ENCODE measurements at regions not wholly inside any gene's neighbourhood (a gene's known extent, or its start where the extent isn't known, plus 50 kb on each side); places are given as distances from the start of the nearest gene placed in this dataset.

DNA sequence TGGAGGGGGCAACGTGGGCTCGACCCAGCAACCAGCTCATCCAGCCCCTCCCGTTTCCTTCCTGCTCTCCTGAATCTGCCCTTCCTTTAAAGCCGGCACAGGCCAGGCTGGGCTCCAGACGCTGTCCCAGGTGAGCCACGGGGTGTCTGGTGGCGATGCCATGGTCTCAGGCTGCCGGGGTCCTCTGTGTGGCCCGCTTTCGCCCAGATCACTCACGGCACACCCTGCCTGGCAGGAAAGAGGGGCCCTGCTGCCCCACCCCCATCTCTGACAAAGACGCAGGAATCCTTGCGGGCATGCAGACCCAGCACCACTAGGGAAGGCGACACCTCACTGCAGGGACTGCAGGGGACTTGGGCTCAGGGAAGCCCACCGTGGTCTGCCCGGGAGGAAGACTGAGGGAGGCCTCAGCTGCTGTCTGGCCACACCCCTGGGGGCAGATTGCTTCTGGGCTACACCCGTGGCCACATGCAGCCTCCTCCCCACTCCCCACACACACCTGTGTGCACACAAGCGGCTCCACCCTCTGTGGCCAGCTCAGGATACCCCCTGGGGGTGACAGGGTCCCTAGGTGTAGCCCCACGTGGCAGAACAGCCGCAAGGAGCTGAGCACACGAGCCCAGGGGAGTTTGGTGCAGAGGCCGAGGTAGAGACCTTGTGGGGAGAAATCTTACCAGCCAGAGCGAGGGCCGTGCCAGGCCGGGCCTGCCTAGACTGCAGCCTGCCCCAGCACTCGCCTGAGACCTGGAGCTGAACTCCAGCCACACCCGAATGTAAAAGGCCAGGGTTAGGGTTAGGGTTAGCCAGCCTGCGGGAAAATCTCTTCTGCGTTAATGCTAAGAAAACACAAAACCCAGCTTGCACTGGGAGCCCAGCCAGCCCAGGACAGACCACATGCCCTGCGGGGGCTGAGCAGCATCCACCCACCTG is 104.6 kb downstream of the DLL1 start:
- TF ChIP-seq, protein P1, sequence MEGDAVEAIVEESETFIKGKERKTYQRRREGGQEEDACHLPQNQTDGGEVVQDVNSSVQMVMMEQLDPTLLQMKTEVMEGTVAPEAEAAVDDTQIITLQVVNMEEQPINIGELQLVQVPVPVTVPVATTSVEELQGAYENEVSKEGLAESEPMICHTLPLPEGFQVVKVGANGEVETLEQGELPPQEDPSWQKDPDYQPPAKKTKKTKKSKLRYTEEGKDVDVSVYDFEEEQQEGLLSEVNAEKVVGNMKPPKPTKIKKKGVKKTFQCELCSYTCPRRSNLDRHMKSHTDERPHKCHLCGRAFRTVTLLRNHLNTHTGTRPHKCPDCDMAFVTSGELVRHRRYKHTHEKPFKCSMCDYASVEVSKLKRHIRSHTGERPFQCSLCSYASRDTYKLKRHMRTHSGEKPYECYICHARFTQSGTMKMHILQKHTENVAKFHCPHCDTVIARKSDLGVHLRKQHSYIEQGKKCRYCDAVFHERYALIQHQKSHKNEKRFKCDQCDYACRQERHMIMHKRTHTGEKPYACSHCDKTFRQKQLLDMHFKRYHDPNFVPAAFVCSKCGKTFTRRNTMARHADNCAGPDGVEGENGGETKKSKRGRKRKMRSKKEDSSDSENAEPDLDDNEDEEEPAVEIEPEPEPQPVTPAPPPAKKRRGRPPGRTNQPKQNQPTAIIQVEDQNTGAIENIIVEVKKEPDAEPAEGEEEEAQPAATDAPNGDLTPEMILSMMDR (IDR thresholded peaks at IDR 0.05; ENCODE audit: insufficient read depth, low read length): no peak
- H3K4me3 ChIP-seq (ENCODE audit: low read depth, low read length): no peak overlapping the region
- DNase-seq (ENCODE audit: low read depth): no peak

DNA sequence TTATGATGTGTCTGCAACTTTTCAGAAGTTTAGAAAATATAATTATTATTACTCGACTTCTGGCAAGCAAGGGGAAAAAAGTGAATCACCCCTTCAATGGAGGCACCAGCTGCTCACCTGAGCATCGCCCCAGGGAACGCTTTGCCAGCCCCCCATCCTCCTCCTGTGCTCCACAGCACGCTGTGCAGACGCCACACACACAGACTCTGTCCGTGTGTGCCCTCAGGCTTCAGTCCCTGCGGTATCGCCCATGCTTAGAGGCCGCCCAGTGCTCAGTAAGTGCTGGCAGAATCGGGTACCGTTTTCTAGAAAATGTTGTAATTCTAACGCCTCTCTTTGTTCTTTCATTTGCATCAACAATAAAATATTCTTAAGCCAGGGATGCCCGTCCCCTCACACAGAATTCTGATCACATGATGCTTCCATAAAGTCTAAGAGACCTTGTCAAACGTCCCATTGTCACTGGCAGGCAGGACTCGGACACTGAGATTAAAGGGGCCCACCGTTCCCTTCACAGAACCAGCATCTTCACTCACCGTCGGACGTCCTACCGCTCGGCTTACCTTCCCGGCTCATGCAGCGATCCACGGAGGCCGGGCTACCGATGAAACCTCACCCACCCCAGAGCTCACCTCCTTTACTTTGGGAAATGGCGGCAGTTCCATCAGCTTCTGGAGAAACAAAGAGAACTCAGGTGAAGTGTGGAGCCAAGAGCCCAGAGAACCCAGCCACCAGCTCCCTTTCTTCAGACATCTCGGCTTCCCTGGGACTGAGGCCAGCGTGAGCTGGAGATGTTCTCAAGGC is 105.5 kb downstream of the DLL1 start:
- TF ChIP-seq, protein P1 (IDR thresholded peaks at IDR 0.05; ENCODE audit: insufficient read depth, low read length): no peak

DNA sequence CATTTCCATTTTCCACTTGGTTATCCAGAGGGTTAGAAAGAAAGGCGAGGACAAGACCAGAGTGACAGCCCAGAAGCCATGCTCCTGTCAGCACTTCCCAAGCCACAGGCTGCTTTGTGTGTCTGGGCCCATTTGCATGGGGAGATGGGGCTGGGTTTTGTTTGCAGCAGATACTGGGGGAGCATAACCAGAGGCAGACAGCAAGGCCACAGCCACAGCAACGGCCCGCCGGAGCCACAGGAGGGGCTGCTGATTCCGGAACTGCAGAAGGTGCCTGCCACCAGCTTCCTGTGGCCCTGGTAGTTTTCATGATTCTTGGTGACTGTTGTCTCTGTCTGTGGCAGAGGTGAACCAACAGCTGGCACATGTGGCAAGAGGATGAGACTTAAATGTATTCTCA is 106.6 kb downstream of the DLL1 start:
- no peak for DNase-seq (ENCODE audit: low read depth)
- TF ChIP-seq, protein P1 (IDR thresholded peaks at IDR 0.05; ENCODE audit: insufficient read depth, low read length): no peak
- H3K4me3 ChIP-seq (ENCODE audit: low read depth, low read length): no peak overlapping the region

More for the DNA sequence above, 105.5 kb downstream of the DLL1 start:
- DNase-seq (ENCODE audit: low read depth): no peak
- no peak overlapping the region for H3K4me3 ChIP-seq (ENCODE audit: low read depth, low read length)

DNA sequence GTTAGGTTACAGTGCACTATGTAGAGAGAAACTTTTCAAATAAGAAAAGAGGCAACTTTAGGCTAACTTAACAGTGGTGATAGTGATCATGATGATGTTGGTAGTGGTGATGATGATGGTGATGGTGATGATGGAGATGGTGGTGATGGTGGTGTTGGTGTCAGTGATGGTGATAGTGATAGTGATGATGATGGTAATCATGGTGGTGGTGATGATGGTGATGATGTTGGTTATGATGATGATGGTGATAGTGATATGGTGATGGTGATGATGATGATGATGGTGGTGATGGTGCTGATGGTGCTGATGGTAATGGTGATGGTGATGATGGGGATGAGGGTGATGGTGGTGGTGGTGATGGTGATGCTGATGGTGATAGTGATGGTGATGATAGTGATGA is 107.4 kb downstream of the DLL1 start:
- no peak overlapping the region for H3K4me3 ChIP-seq (ENCODE audit: low read depth, low read length)
- no peak for DNase-seq (ENCODE audit: low read depth)
- TF ChIP-seq, protein P1 (IDR thresholded peaks at IDR 0.05; ENCODE audit: insufficient read depth, low read length): no peak

DNA sequence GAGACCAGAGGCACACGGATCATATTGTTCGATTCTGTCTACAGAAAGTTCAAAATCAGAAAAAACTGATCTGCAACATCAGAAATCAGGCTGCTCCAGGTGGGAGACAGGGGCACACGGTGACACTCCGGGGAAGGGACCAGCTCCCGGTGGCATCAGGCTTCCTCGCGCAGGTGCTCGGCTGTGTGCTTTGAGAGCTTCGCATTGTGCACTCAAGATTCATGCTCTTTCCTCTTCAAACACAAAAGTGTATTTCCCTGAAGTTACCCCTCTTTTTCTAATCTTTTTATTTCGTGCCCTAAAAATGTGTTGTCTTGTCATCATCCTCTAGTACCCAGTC is 108.1 kb downstream of the DLL1 start:
- TF ChIP-seq, protein P1 (IDR thresholded peaks at IDR 0.05; ENCODE audit: insufficient read depth, low read length): no peak
- DNase-seq (ENCODE audit: low read depth): no peak

DNA sequence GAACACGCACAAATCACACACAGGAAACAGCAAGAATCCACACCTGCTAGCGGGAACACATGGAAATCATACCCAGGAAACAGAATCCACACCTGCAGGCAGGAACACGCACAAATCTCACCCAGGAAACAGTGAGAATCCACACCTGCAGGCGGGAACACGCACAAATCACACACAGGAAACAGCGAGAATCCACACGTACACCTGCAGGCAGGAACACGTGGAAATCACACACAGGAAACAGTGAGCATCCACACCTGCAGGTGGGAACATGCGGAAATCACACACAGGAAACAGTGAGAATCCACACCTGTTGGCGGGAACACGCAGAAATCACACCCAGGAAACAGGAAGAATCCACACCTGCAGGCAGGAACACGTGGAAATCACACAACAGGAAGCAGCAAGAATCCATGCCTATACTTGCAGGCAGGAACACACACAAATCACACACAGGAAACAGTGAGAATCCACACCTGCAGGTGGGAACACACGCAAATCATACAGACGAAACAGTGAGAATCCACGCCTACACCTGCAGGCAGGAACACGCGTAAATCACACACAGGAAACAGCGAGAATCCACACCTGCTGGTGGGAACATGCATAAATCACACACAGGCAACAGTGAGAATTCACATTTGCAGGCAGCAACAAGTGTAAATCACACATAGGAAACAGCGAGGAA is 108.6 kb downstream of the DLL1 start:
- TF ChIP-seq, protein P1 (IDR thresholded peaks at IDR 0.05; ENCODE audit: insufficient read depth, low read length): no peak
- no peak for DNase-seq (ENCODE audit: low read depth)
- H3K4me3 ChIP-seq (ENCODE audit: low read depth, low read length): no peak overlapping the region

More for the DNA sequence above, 108.1 kb downstream of the DLL1 start:
- no peak overlapping the region for H3K4me3 ChIP-seq (ENCODE audit: low read depth, low read length)
